ENCODE measurements at regions not wholly inside any gene's neighbourhood (a gene's known extent, or its start where the extent isn't known, plus 50 kb on each side); places are given as distances from the start of the nearest gene placed in this dataset.

DNA sequence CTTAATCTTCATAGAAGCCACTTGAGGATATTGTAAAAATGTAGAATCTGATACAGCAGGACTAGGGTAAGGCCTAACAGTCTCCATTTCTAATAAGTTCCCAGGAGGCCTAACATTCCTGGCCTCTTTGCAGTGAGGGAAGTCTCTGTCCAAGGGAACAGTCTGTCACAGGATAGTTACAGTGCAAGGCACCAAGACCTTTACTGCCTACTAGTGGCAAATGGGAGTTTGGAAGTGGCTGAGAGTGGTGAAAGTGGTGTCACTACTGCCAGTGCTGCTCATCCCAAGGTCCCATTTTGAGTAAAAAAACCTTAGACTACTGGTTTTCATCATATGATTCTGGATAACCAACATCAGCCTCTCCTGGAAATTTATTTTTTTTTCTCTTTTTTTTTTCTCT, 619.5 kb upstream of the SEMA3D start:
- no peaks in the 10 kb centered on the region for H3F3A ChIP-seq (ENCODE audit: insufficient read depth, low read length, poor library complexity, severe bottlenecking)
- H3K9ac ChIP-seq (ENCODE audit: low read length): no peak overlapping the region
- no peaks in the 10 kb centered on the region for H4K20me1 ChIP-seq (ENCODE audit: insufficient read depth)
- no peak overlapping the region for H3K4me2 ChIP-seq (ENCODE audit: low read length)
- H2AFZ ChIP-seq (ENCODE audit: low read depth, low read length): no peak overlapping the region
- H3K79me2 ChIP-seq (replicated peaks; ENCODE audit: insufficient read depth, low read length): no peaks in the 10 kb centered on the region
- TF ChIP-seq TAF1 (IDR thresholded peaks at IDR 0.05; ENCODE audit: low read depth) (no peak), EZH2 (IDR thresholded peaks at IDR 0.05; ENCODE audit: borderline replicate concordance, insufficient read depth, low read length, poor library complexity, severe bottlenecking) (no peak), RAD21 (conservative IDR thresholded peaks at IDR 0.05) (no peak), POLR2AphosphoS5 (IDR thresholded peaks at IDR 0.05) (no peak), EP300 (conservative IDR thresholded peaks at IDR 0.05; ENCODE audit: poor library complexity, severe bottlenecking) (no peak), MXI1 (conservative IDR thresholded peaks at IDR 0.05; ENCODE audit: poor library complexity, severe bottlenecking) (no peak), SMC3 (conservative IDR thresholded peaks at IDR 0.05; ENCODE audit: poor library complexity) (no peak)
- TF ChIP-seq, protein P1, sequence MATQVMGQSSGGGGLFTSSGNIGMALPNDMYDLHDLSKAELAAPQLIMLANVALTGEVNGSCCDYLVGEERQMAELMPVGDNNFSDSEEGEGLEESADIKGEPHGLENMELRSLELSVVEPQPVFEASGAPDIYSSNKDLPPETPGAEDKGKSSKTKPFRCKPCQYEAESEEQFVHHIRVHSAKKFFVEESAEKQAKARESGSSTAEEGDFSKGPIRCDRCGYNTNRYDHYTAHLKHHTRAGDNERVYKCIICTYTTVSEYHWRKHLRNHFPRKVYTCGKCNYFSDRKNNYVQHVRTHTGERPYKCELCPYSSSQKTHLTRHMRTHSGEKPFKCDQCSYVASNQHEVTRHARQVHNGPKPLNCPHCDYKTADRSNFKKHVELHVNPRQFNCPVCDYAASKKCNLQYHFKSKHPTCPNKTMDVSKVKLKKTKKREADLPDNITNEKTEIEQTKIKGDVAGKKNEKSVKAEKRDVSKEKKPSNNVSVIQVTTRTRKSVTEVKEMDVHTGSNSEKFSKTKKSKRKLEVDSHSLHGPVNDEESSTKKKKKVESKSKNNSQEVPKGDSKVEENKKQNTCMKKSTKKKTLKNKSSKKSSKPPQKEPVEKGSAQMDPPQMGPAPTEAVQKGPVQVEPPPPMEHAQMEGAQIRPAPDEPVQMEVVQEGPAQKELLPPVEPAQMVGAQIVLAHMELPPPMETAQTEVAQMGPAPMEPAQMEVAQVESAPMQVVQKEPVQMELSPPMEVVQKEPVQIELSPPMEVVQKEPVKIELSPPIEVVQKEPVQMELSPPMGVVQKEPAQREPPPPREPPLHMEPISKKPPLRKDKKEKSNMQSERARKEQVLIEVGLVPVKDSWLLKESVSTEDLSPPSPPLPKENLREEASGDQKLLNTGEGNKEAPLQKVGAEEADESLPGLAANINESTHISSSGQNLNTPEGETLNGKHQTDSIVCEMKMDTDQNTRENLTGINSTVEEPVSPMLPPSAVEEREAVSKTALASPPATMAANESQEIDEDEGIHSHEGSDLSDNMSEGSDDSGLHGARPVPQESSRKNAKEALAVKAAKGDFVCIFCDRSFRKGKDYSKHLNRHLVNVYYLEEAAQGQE (IDR thresholded peaks at IDR 0.05; ENCODE audit: borderline replicate concordance): no peak
- TF ChIP-seq, protein P2, sequence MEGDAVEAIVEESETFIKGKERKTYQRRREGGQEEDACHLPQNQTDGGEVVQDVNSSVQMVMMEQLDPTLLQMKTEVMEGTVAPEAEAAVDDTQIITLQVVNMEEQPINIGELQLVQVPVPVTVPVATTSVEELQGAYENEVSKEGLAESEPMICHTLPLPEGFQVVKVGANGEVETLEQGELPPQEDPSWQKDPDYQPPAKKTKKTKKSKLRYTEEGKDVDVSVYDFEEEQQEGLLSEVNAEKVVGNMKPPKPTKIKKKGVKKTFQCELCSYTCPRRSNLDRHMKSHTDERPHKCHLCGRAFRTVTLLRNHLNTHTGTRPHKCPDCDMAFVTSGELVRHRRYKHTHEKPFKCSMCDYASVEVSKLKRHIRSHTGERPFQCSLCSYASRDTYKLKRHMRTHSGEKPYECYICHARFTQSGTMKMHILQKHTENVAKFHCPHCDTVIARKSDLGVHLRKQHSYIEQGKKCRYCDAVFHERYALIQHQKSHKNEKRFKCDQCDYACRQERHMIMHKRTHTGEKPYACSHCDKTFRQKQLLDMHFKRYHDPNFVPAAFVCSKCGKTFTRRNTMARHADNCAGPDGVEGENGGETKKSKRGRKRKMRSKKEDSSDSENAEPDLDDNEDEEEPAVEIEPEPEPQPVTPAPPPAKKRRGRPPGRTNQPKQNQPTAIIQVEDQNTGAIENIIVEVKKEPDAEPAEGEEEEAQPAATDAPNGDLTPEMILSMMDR (IDR thresholded peaks at IDR 0.05; ENCODE audit: poor library complexity, severe bottlenecking): no peak
- no peak overlapping the region for H3K27ac ChIP-seq (ENCODE audit: low read length)
- no peaks in the 10 kb centered on the region for H3K9me3 ChIP-seq (ENCODE audit: low read length)
- no peaks in the 10 kb centered on the region for H3K9me2 ChIP-seq (ENCODE audit: insufficient read depth, low read length)
- no peaks in the 10 kb centered on the region for H3K27me3 ChIP-seq (ENCODE audit: insufficient read depth, low read depth, low read length)
- H3K36me3 ChIP-seq (ENCODE audit: insufficient read depth, low read length): no peaks in the 10 kb centered on the region
- no peak overlapping the region for H3K4me3 ChIP-seq (ENCODE audit: low read length)

DNA sequence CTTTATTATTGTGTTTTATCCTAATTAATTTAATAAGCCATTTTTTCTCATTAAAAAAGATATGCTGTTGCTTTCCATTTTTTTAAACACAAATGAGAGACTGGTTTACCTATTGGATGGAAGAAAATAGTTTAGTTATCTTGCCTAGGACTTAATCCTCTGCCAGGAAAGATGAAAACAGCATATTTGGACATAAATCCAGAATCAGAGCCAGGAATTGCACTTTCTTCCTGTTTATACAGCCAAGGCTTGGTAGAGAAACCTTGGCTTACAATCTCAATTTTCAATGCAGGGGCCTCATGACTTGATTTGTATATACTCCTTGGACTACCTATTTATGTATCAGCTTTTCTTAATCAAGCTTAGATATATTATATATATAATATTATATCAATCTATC, 618.8 kb upstream of the SEMA3D start:
- Histone ChIP-seq H3K36me3 (ENCODE audit: insufficient read depth, low read length) (no peaks in the 10 kb centered on the region), H3K27ac (ENCODE audit: low read length) (no peak overlapping the region), H3F3A (ENCODE audit: insufficient read depth, low read length, poor library complexity, severe bottlenecking) (no peaks in the 10 kb centered on the region), H4K20me1 (ENCODE audit: insufficient read depth) (no peaks in the 10 kb centered on the region), H3K4me2 (ENCODE audit: low read length) (no peak overlapping the region), H3K9me2 (ENCODE audit: insufficient read depth, low read length) (no peaks in the 10 kb centered on the region), H3K79me2 (replicated peaks; ENCODE audit: insufficient read depth, low read length) (no peaks in the 10 kb centered on the region), H3K4me3 (ENCODE audit: low read length) (no peak overlapping the region), H2AFZ (ENCODE audit: low read depth, low read length) (no peak overlapping the region), H3K9me3 (ENCODE audit: low read length) (no peaks in the 10 kb centered on the region), H3K27me3 (ENCODE audit: insufficient read depth, low read depth, low read length) (no peaks in the 10 kb centered on the region), H3K9ac (ENCODE audit: low read length) (no peak overlapping the region)
- TF ChIP-seq EP300 (conservative IDR thresholded peaks at IDR 0.05; ENCODE audit: poor library complexity, severe bottlenecking) (no peak), POLR2AphosphoS5 (IDR thresholded peaks at IDR 0.05) (no peak), RAD21 (conservative IDR thresholded peaks at IDR 0.05) (no peak), EZH2 (IDR thresholded peaks at IDR 0.05; ENCODE audit: borderline replicate concordance, insufficient read depth, low read length, poor library complexity, severe bottlenecking) (no peak), SMC3 (conservative IDR thresholded peaks at IDR 0.05; ENCODE audit: poor library complexity) (no peak), TAF1 (IDR thresholded peaks at IDR 0.05; ENCODE audit: low read depth) (no peak), MXI1 (conservative IDR thresholded peaks at IDR 0.05; ENCODE audit: poor library complexity, severe bottlenecking) (no peak)
- TF ChIP-seq, protein P1 (IDR thresholded peaks at IDR 0.05; ENCODE audit: borderline replicate concordance): no peak
- TF ChIP-seq, protein P2 (IDR thresholded peaks at IDR 0.05; ENCODE audit: poor library complexity, severe bottlenecking): no peak
